GM19023 (cell line): ENCODE measurements at regions not wholly inside any gene's neighbourhood (a gene's known extent, or its start where the extent isn't known, plus 50 kb on each side); places are given as distances from the start of the nearest gene placed in this dataset.
A peak's percentile ranks its signal among the peaks of the same experiment; 100 is the strongest.
"Not testable (repeated sequence)": the region's sequence is repeated elsewhere in the genome, so short reads cannot be mapped to it uniquely, and the experiment has no call there.

Experiments used
- ATAC-seq: cut with Tn5 transposase; IDR thresholded peaks from one replicate; pipeline ENCODE4 v1.9.1; 2021; ENCODE audit warnings: mild to moderate bottlenecking, moderate library complexity; ENCODE audit not compliant: unreplicated experiment

GRCh38 chr12:25384038-25384892 lies 133.5 kb upstream of the KRAS start:
- ATAC-seq, result no peak

- no peak for ATAC-seq
Observed at GRCh38 chr12:25382311-25383106, 131.8 kb upstream of the KRAS start.

GRCh38 chr12:25377469-25378177 lies 126.9 kb upstream of the KRAS start:
- ATAC-seq, result peak; percentile 54

GRCh38 chr12:25376985-25377384 lies 126.3 kb upstream of the KRAS start:
- ATAC-seq, result no peak

GRCh38 chr12:25376407-25376806 lies 125.7 kb upstream of the KRAS start:
- ATAC-seq, result no peak

GRCh38 chr12:25372969-25373817 lies 122.5 kb upstream of the KRAS start:
- ATAC-seq, result no peak

- ATAC-seq, result no peak
Observed at GRCh38 chr12:25372002-25372401, 121.3 kb upstream of the KRAS start.

GRCh38 chr12:25368557-25368956 lies 117.8 kb upstream of the KRAS start:
- ATAC-seq, result no peak

- no peak for ATAC-seq
Observed at GRCh38 chr12:25366122-25366521, 115.4 kb upstream of the KRAS start.

GRCh38 chr12:25365340-25365730 lies 114.6 kb upstream of the KRAS start:
- peak; percentile 6 for ATAC-seq

- peak; percentile 90 for ATAC-seq
Observed at GRCh38 chr12:25364529-25365339, 114.0 kb upstream of the KRAS start.

- no peak for ATAC-seq
Observed at GRCh38 chr12:25362646-25363045, 111.9 kb upstream of the KRAS start.

GRCh38 chr12:25361511-25361910 lies 110.8 kb upstream of the KRAS start:
- no peak for ATAC-seq

- ATAC-seq, result no peak
Observed at GRCh38 chr12:25357595-25357994, 106.9 kb upstream of the KRAS start.

GRCh38 chr12:25352942-25353341 lies 102.2 kb upstream of the KRAS start:
- not testable (repeated sequence) for ATAC-seq

- ATAC-seq, result no peak
Observed at GRCh38 chr12:25352083-25352918, 101.6 kb upstream of the KRAS start.

- no peak for ATAC-seq
Observed at GRCh38 chr12:25348593-25348895, 97.8 kb upstream of the KRAS start.

- ATAC-seq, result no peak
Observed at GRCh38 chr12:25347716-25348592, 97.2 kb upstream of the KRAS start.
